ENCODE measurements at regions not wholly inside any gene's neighbourhood (a gene's known extent, or its start where the extent isn't known, plus 50 kb on each side); places are given as distances from the start of the nearest gene placed in this dataset.

- TF ChIP-seq KAT7 (CRISPR knock-in tag; IDR thresholded peaks at IDR 0.05; ENCODE audit: borderline replicate concordance) (no peak), POLR2A (conservative IDR thresholded peaks at IDR 0.05) (no peak), ZNF512 (tag; IDR thresholded peaks at IDR 0.05) (no peak), CTCF (IDR thresholded peaks at IDR 0.05 in 2 of 3, conservative IDR thresholded peaks at IDR 0.05 in 1 of 3; ENCODE audit: insufficient read depth in 2 of 3, low read depth in 1 of 3, low read length in 3 of 3) (no peak), NR1H2 (CRISPR knock-in tag; IDR thresholded peaks at IDR 0.05) (no peak), NCOR1 (IDR thresholded peaks at IDR 0.05) (no peak), ETS2 (tag; IDR thresholded peaks at IDR 0.05; ENCODE audit: borderline replicate concordance, poor library complexity, severe bottlenecking) (no peak), ATF6 (CRISPR knock-in tag; IDR thresholded peaks at IDR 0.05) (no peak), GATA2 (CRISPR knock-in tag; IDR thresholded peaks at IDR 0.05) (no peak), NFYB (IDR thresholded peaks at IDR 0.05; ENCODE audit: extremely low read depth, insufficient read length) (no peak), USF2 (CRISPR knock-in tag; IDR thresholded peaks at IDR 0.05) (no peak), NR2F6 (CRISPR knock-in tag; IDR thresholded peaks at IDR 0.05) (no peak), ZNF324 (CRISPR knock-in tag; IDR thresholded peaks at IDR 0.05) (no peak)
Measured at GRCh38 chr2:8344144-8345097, 337.4 kb upstream of the ID2 start.

Data from K562 (cell line).